H1 (cell line): ENCODE measurements at regions not wholly inside any gene's neighbourhood (a gene's known extent, or its start where the extent isn't known, plus 50 kb on each side); places are given as distances from the start of the nearest gene placed in this dataset.

Experiments used
- CBX5 ChIP-seq: fragments of 300-800, 300-1000 bp; sonication (generic); IDR thresholded peaks from 2 replicates; pipeline ENCODE4 v1.7.1; 2016; ENCODE audit warnings: antibody characterized with exemption, low read length, low read depth
- KDM1A ChIP-seq: fragments of 200-600, 300-600 bp; sonication (generic); IDR thresholded peaks from 2 replicates; pipeline ENCODE4 v1.7.1; 2016; ENCODE audit warnings: mild to moderate bottlenecking, low read length, borderline replicate concordance
- NRF1 ChIP-seq: IDR thresholded peaks from 2 replicates; pipeline ENCODE4 v1.6.1; 2011; ENCODE audit warnings: mild to moderate bottlenecking, low read depth, low read length, improper control_type of control experiment
- RAD21 ChIP-seq, 2 experiments: IDR thresholded peaks in 1 of 2; conservative IDR thresholded peaks in 1 of 2; 2 replicates each; pipeline ENCODE4 v1.6.1; 2011; ENCODE audit warnings: low read depth in 2 of 2, low read length in 2 of 2, improper control_type of control experiment in 1 of 2, inconsistent platforms in 1 of 2, mild to moderate bottlenecking in 1 of 2, moderate library complexity in 1 of 2
- TF ChIP-seq, protein P1 (sequence below): IDR thresholded peaks from 2 replicates; pipeline ENCODE4 v1.6.1; 2011; ENCODE audit warnings: low read depth, mild to moderate bottlenecking, low read length; ENCODE audit not compliant: insufficient read depth

GRCh38 chr14:85744573-85744972 lies 214.6 kb downstream of the FLRT2 start (continued):
- TF ChIP-seq, protein P1, sequence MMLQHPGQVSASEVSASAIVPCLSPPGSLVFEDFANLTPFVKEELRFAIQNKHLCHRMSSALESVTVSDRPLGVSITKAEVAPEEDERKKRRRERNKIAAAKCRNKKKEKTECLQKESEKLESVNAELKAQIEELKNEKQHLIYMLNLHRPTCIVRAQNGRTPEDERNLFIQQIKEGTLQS, result no peak
- TF ChIP-seq KDM1A, result no peak
- TF ChIP-seq CBX5, result no peak
- no peak for TF ChIP-seq RAD21 (IDR thresholded peaks at IDR 0.05 in 1 of 2, conservative IDR thresholded peaks at IDR 0.05 in 1 of 2; ENCODE audit: low read depth in 2 of 2, low read length in 2 of 2)
- TF ChIP-seq NRF1, result no peak
- TF ChIP-seq, all 59 proteins: peak for 0
